Hypothalamus (tissue), 51 donors: ENCODE measurements at regions not wholly inside any gene's neighbourhood (a gene's known extent, or its start where the extent isn't known, plus 50 kb on each side); places are given as distances from the start of the nearest gene placed in this dataset.
"Not testable (repeated sequence)": the region's sequence is repeated elsewhere in the genome, so short reads cannot be mapped to it uniquely, and the experiment has no call there.

Source experiments
- DNase-seq, 51 donors: peaks; one replicate each; lab custom pipeline; 2025; lab: John Stamatoyannopoulos, UW

GRCh38 chr10:65235846-65236245 is 1690.0 kb upstream of the LRRTM3 start:
- DNase-seq = no peak

GRCh38 chr10:65265451-65265954 is 1660.3 kb upstream of the LRRTM3 start:
- no peak for DNase-seq

GRCh38 chr10:65269551-65269950 is 1656.3 kb upstream of the LRRTM3 start:
- not testable (repeated sequence) for DNase-seq

GRCh38 chr10:65270969-65271368 is 1654.9 kb upstream of the LRRTM3 start:
- DNase-seq = no peak

- DNase-seq = no peak
Observed at GRCh38 chr10:65273115-65273514, 1652.7 kb upstream of the LRRTM3 start.

GRCh38 chr10:65275296-65275695 is 1650.5 kb upstream of the LRRTM3 start:
- no peak for DNase-seq

- no peak for DNase-seq
Observed at GRCh38 chr10:65284495-65285041, 1641.3 kb upstream of the LRRTM3 start.

GRCh38 chr10:65285726-65286125 is 1640.1 kb upstream of the LRRTM3 start:
- not testable (repeated sequence) for DNase-seq

GRCh38 chr10:65291286-65291685 is 1634.5 kb upstream of the LRRTM3 start:
- no peak for DNase-seq

GRCh38 chr10:65292551-65292950 is 1633.3 kb upstream of the LRRTM3 start:
- DNase-seq = no peak

- DNase-seq = no peak
Observed at GRCh38 chr10:65294329-65294728, 1631.5 kb upstream of the LRRTM3 start.

- no peak for DNase-seq
Observed at GRCh38 chr10:65301181-65301580, 1624.7 kb upstream of the LRRTM3 start.

GRCh38 chr10:65306201-65306600 is 1619.6 kb upstream of the LRRTM3 start:
- no peak for DNase-seq

- no peak for DNase-seq
Observed at GRCh38 chr10:65312876-65313275, 1613.0 kb upstream of the LRRTM3 start.

GRCh38 chr10:65313406-65313805 is 1612.4 kb upstream of the LRRTM3 start:
- no peak for DNase-seq

GRCh38 chr10:65314253-65314652 is 1611.6 kb upstream of the LRRTM3 start:
- DNase-seq = no peak

- DNase-seq = no peak
Observed at GRCh38 chr10:65319493-65319892, 1606.3 kb upstream of the LRRTM3 start.

GRCh38 chr10:65320236-65321026 is 1605.4 kb upstream of the LRRTM3 start:
- no peak for DNase-seq

- no peak for DNase-seq
Observed at GRCh38 chr10:65323802-65324201, 1602.0 kb upstream of the LRRTM3 start.

GRCh38 chr10:65325913-65326312 is 1599.9 kb upstream of the LRRTM3 start:
- DNase-seq = no peak

- DNase-seq = no peak
Observed at GRCh38 chr10:65328486-65328885, 1597.3 kb upstream of the LRRTM3 start.

GRCh38 chr10:65335311-65335710 is 1590.5 kb upstream of the LRRTM3 start:
- no peak for DNase-seq
